Activated CD4-positive, alpha-beta T cell treated with anti-CD3 and anti-CD28 coated beads, Interleukin-2, amount 10 ng/mL, durations not matched to agents 7 days and 5 days (primary cell): ENCODE measurements at regions not wholly inside any gene's neighbourhood (a gene's known extent, or its start where the extent isn't known, plus 50 kb on each side); places are given as distances from the start of the nearest gene placed in this dataset.
"Not testable (repeated sequence)": the region's sequence is repeated elsewhere in the genome, so short reads cannot be mapped to it uniquely, and the experiment has no call there.

ENCODE experiments used
- CTCF ChIA-PET: fragments of 350-600 bp; sonication (Branson Sonifier 250); formaldehyde crosslinking; loops from one replicate; lab custom pipeline; 2021; ENCODE audit warnings: antibody characterized with exemption; lab: Charles Lee
- POLR2A ChIA-PET: fragments of 350-600 bp; sonication (Branson Sonifier 250); formaldehyde crosslinking; loops from one replicate; lab custom pipeline; 2021; ENCODE audit warnings: antibody characterized with exemption; lab: Charles Lee
- DNase-seq: peaks from one replicate; pipeline ENCODE4 v3.0.0-alpha.2; 2020
- H3K27ac Mint-ChIP-seq: one replicate; pipeline ENCODE4 v1.8.0; 2021; ENCODE audit warnings: mild to moderate bottlenecking, moderate library complexity, mixed read lengths
- H3K27me3 Mint-ChIP-seq: one replicate; pipeline ENCODE4 v1.8.0; 2021; ENCODE audit warnings: mixed read lengths
- H3K36me3 Mint-ChIP-seq: one replicate; pipeline ENCODE4 v1.8.0; 2021; ENCODE audit warnings: low read depth, mixed read lengths
- H3K4me1 Mint-ChIP-seq: one replicate; pipeline ENCODE4 v1.8.0; 2021; ENCODE audit warnings: mixed read lengths
- H3K4me3 Mint-ChIP-seq: one replicate; pipeline ENCODE4 v1.8.0; 2021; ENCODE audit warnings: mild to moderate bottlenecking, moderate library complexity, mixed read lengths
- H3K9me3 Mint-ChIP-seq: one replicate; pipeline ENCODE4 v1.8.0; 2021; ENCODE audit warnings: mixed read lengths

- DNase-seq, result no peak
- Mint-ChIP-seq H3K9me3 (no peaks in the 10 kb centered on the region), H3K27me3 (peaks cover 15% of the 10 kb centered on the region), H3K36me3 (no peaks in the 10 kb centered on the region), H3K4me1 (no peaks in the 10 kb centered on the region), H3K27ac (no peak overlapping the region), H3K4me3 (no peak overlapping the region)
- POLR2A ChIA-PET, result no interaction called here
- CTCF ChIA-PET, result no interaction called here
These were observed 55.5 kb upstream of the UNC93A start for GRCh38 chr6:167235421-167236238.

GRCh38 chr6:167236239-167236571 is 54.9 kb upstream of the UNC93A start:
- Mint-ChIP-seq H3K36me3 (no peaks in the 10 kb centered on the region), H3K27ac (no peak overlapping the region), H3K4me1 (no peaks in the 10 kb centered on the region), H3K27me3 (peaks cover 11% of the 10 kb centered on the region), H3K4me3 (no peak overlapping the region), H3K9me3 (no peaks in the 10 kb centered on the region)
- CTCF ChIA-PET, result interaction anchor here (0.5 kb wide), 1 partner anchor 916 kb away, joined by 3 read pairs; no protein-coding TSS in a partner anchor
- no peak for DNase-seq
- POLR2A ChIA-PET, result no interaction called here

- ChIA-PET CTCF (no interaction called here), POLR2A (no interaction called here)
- peaks cover 11% of the 10 kb centered on the region for H3K27me3 Mint-ChIP-seq
- H3K27ac Mint-ChIP-seq, result no peak overlapping the region
- no peak overlapping the region for H3K4me3 Mint-ChIP-seq
- DNase-seq, result no peak
- no peaks in the 10 kb centered on the region for H3K4me1 Mint-ChIP-seq
- no peaks in the 10 kb centered on the region for H3K9me3 Mint-ChIP-seq
- H3K36me3 Mint-ChIP-seq, result no peaks in the 10 kb centered on the region
These were observed 53.5 kb upstream of the UNC93A start for GRCh38 chr6:167237438-167238145.

GRCh38 chr6:167238146-167238693 is 52.9 kb upstream of the UNC93A start:
- ChIA-PET CTCF (no interaction called here), POLR2A (no interaction called here)
- H3K4me1 Mint-ChIP-seq, result no peaks in the 10 kb centered on the region
- H3K9me3 Mint-ChIP-seq, result no peaks in the 10 kb centered on the region
- no peak for DNase-seq
- no peaks in the 10 kb centered on the region for H3K36me3 Mint-ChIP-seq
- no peak overlapping the region for H3K27ac Mint-ChIP-seq
- peaks cover 7% of the 10 kb centered on the region for H3K27me3 Mint-ChIP-seq
- no peak overlapping the region for H3K4me3 Mint-ChIP-seq

- CTCF ChIA-PET, result no interaction called here
These were observed 52.2 kb upstream of the UNC93A start for GRCh38 chr6:167238694-167239467.

GRCh38 chr6:167239470-167239869 is 51.6 kb upstream of the UNC93A start:
- H3K27me3 Mint-ChIP-seq, H3K9me3 Mint-ChIP-seq, POLR2A ChIA-PET, CTCF ChIA-PET, H3K4me1 Mint-ChIP-seq, DNase-seq, H3K27ac Mint-ChIP-seq, H3K36me3 Mint-ChIP-seq, H3K4me3 Mint-ChIP-seq: not testable (repeated sequence)

More at GRCh38 chr6:167238694-167239467, 52.2 kb upstream of the UNC93A start:
- Mint-ChIP-seq H3K4me1 (no peaks in the 10 kb centered on the region), H3K27ac (no peak overlapping the region), H3K9me3 (no peaks in the 10 kb centered on the region), H3K36me3 (no peaks in the 10 kb centered on the region), H3K4me3 (no peak overlapping the region), H3K27me3 (peaks cover 3% of the 10 kb centered on the region)
- DNase-seq, result no peak
- POLR2A ChIA-PET, result no interaction called here

GRCh38 chr6:167240034-167240541 is 51.0 kb upstream of the UNC93A start:
- no peaks in the 10 kb centered on the region for H3K36me3 Mint-ChIP-seq

More at GRCh38 chr6:167240034-167240541, 51.0 kb upstream of the UNC93A start:
- Mint-ChIP-seq H3K27me3 (no peaks in the 10 kb centered on the region), H3K27ac (no peak overlapping the region), H3K4me3 (no peak overlapping the region), H3K4me1 (no peaks in the 10 kb centered on the region), H3K9me3 (no peaks in the 10 kb centered on the region)
- POLR2A ChIA-PET, result no interaction called here
- no peak for DNase-seq
- CTCF ChIA-PET, result no interaction called here
